OCI-LY1 (cell line): ENCODE measurements at regions not wholly inside any gene's neighbourhood (a gene's known extent, or its start where the extent isn't known, plus 50 kb on each side); places are given as distances from the start of the nearest gene placed in this dataset.

Source experiments
- CTCF ChIP-seq: fragments of 200-600 bp; sonication (generic), shearing (Covaris generic); IDR thresholded peaks from 2 replicates; pipeline ENCODE4 v1.5.1; 2017; ENCODE audit warnings: mild to moderate bottlenecking, antibody characterized with exemption, low read length, moderate library complexity, mixed read lengths
- EZH2 ChIP-seq: fragments of 200-600 bp; sonication (generic), shearing (Covaris generic); IDR thresholded peaks from 2 replicates; pipeline ENCODE4 v1.8.0; 2017; ENCODE audit warnings: borderline replicate concordance, mixed run types, mild to moderate bottlenecking, antibody characterized with exemption, low read length, moderate library complexity, mixed read lengths

GRCh38 chr5:124114911-124115310 is 602.9 kb downstream of the CSNK1G3 start:
- TF ChIP-seq CTCF (no peak), EZH2 (no peak)
